ENCODE measurements at regions not wholly inside any gene's neighbourhood (a gene's known extent, or its start where the extent isn't known, plus 50 kb on each side); places are given as distances from the start of the nearest gene placed in this dataset.
"Not testable (repeated sequence)": the region's sequence is repeated elsewhere in the genome, so short reads cannot be mapped to it uniquely, and the experiment has no call there.

- DNase-seq: no peak
Observed at GRCh38 chr2:234861841-234862735, 89.7 kb upstream of the SH3BP4 start.

GRCh38 chr2:234859330-234859872, 92.4 kb upstream of the SH3BP4 start:
- DNase-seq: not testable (repeated sequence)

GRCh38 chr2:234858790-234859329, 93.0 kb upstream of the SH3BP4 start:
- DNase-seq: no peak

GRCh38 chr2:234858145-234858544, 93.7 kb upstream of the SH3BP4 start:
- no peak for DNase-seq

GRCh38 chr2:234853729-234854128, 98.1 kb upstream of the SH3BP4 start:
- no peak for DNase-seq

- no peak for DNase-seq
Observed at GRCh38 chr2:234852941-234853340, 98.9 kb upstream of the SH3BP4 start.

- no peak for DNase-seq
Observed at GRCh38 chr2:234852035-234852434, 99.8 kb upstream of the SH3BP4 start.

GRCh38 chr2:234851451-234851850, 100.4 kb upstream of the SH3BP4 start:
- no peak for DNase-seq

- no peak for DNase-seq
Observed at GRCh38 chr2:234850818-234851217, 101.0 kb upstream of the SH3BP4 start.

- no peak for DNase-seq
Observed at GRCh38 chr2:234849678-234850077, 102.1 kb upstream of the SH3BP4 start.

GRCh38 chr2:234848578-234848977, 103.2 kb upstream of the SH3BP4 start:
- DNase-seq: no peak

GRCh38 chr2:234847639-234848038, 104.2 kb upstream of the SH3BP4 start:
- DNase-seq: no peak

- no peak for DNase-seq
Observed at GRCh38 chr2:234847364-234847635, 104.5 kb upstream of the SH3BP4 start.

- DNase-seq: no peak
Observed at GRCh38 chr2:234846599-234847363, 105.0 kb upstream of the SH3BP4 start.

- DNase-seq: no peak
Observed at GRCh38 chr2:234845602-234846590, 105.9 kb upstream of the SH3BP4 start.

GRCh38 chr2:234843411-234843810, 108.4 kb upstream of the SH3BP4 start:
- no peak for DNase-seq

- no peak for DNase-seq
Observed at GRCh38 chr2:234842753-234843152, 109.1 kb upstream of the SH3BP4 start.

- no peak for DNase-seq
Observed at GRCh38 chr2:234841321-234842015, 110.3 kb upstream of the SH3BP4 start.

GRCh38 chr2:234840336-234840735, 111.5 kb upstream of the SH3BP4 start:
- DNase-seq: no peak

GRCh38 chr2:234839285-234839684, 112.5 kb upstream of the SH3BP4 start:
- DNase-seq: no peak

GRCh38 chr2:234836271-234836670, 115.5 kb upstream of the SH3BP4 start:
- no peak for DNase-seq

- no peak for DNase-seq
Observed at GRCh38 chr2:234835738-234836137, 116.1 kb upstream of the SH3BP4 start.
